Stimulated activated CD8-positive, alpha-beta memory T cell treated with anti-CD3 and anti-CD28 coated beads, Interleukin-7, amount 100 ng/mL, for 4 hours (primary cell): ENCODE measurements at regions not wholly inside any gene's neighbourhood (a gene's known extent, or its start where the extent isn't known, plus 50 kb on each side); places are given as distances from the start of the nearest gene placed in this dataset.
"Not testable (repeated sequence)": the region's sequence is repeated elsewhere in the genome, so short reads cannot be mapped to it uniquely, and the experiment has no call there.

Experiments used
- DNase-seq, 2 donors: peaks; one replicate each; pipeline ENCODE4 v3.0.0-alpha.2; 2020; ENCODE audit warnings: low read depth in 2 of 2

GRCh38 chr17:73841431-73842060 lies 197.3 kb upstream of the SDK2 start:
- DNase-seq, result no peak

- DNase-seq, result no peak
Measured at GRCh38 chr17:73847952-73848351, 203.7 kb upstream of the SDK2 start.

GRCh38 chr17:73850426-73850825 lies 206.2 kb upstream of the SDK2 start:
- DNase-seq, result no peak

GRCh38 chr17:73851091-73851490 lies 206.8 kb upstream of the SDK2 start:
- no peak for DNase-seq

- no peak for DNase-seq
Measured at GRCh38 chr17:73851921-73852320, 207.7 kb upstream of the SDK2 start.

- DNase-seq, result no peak
Measured at GRCh38 chr17:73855720-73856333, 211.6 kb upstream of the SDK2 start.

GRCh38 chr17:73856556-73856955 lies 212.3 kb upstream of the SDK2 start:
- DNase-seq, result no peak

GRCh38 chr17:73859439-73860008 lies 215.3 kb upstream of the SDK2 start:
- not testable (repeated sequence) for DNase-seq

- no peak for DNase-seq
Measured at GRCh38 chr17:73861543-73861942, 217.3 kb upstream of the SDK2 start.

- no peak for DNase-seq
Measured at GRCh38 chr17:73863761-73864535, 219.7 kb upstream of the SDK2 start.

GRCh38 chr17:73865831-73866230 lies 221.6 kb upstream of the SDK2 start:
- DNase-seq, result no peak

GRCh38 chr17:73867056-73867455 lies 222.8 kb upstream of the SDK2 start:
- no peak for DNase-seq

- no peak for DNase-seq
Measured at GRCh38 chr17:73870068-73870467, 225.8 kb upstream of the SDK2 start.

- DNase-seq, result no peak
Measured at GRCh38 chr17:73870473-73870872, 226.2 kb upstream of the SDK2 start.

GRCh38 chr17:73872816-73873215 lies 228.6 kb upstream of the SDK2 start:
- no peak for DNase-seq

- DNase-seq, result no peak
Measured at GRCh38 chr17:73874008-73874720, 229.9 kb upstream of the SDK2 start.

GRCh38 chr17:73875346-73875745 lies 231.1 kb upstream of the SDK2 start:
- DNase-seq, result no peak

- DNase-seq, result no peak
Measured at GRCh38 chr17:73877962-73878361, 233.7 kb upstream of the SDK2 start.

- no peak for DNase-seq
Measured at GRCh38 chr17:73878923-73879322, 234.7 kb upstream of the SDK2 start.

- no peak for DNase-seq
Measured at GRCh38 chr17:73879987-73880386, 235.7 kb upstream of the SDK2 start.

GRCh38 chr17:73882590-73882989 lies 238.3 kb upstream of the SDK2 start:
- no peak for DNase-seq

GRCh38 chr17:73883175-73883574 lies 238.9 kb upstream of the SDK2 start:
- DNase-seq, result no peak
